HepG2 (cell line): ENCODE measurements at regions not wholly inside any gene's neighbourhood (a gene's known extent, or its start where the extent isn't known, plus 50 kb on each side); places are given as distances from the start of the nearest gene placed in this dataset.

Experiments
- BCL3 ChIP-seq: sonication (generic); formaldehyde crosslinking; IDR thresholded peaks from 2 replicates; pipeline ENCODE4 v1.5.1; 2020; ENCODE audit warnings: mild to moderate bottlenecking, missing genetic modification reagents, moderate library complexity
- CBX2 ChIP-seq, 2 experiments: fragments of 200-600 bp in 1 of 2; sonication (generic); formaldehyde crosslinking in 1 of 2; IDR thresholded peaks; 2 replicates each; pipeline versions ENCODE4 v1.7.0 to v1.8.1; 2018 to 2022; ENCODE audit warnings: low read depth in 2 of 2, low read length in 1 of 2, mild to moderate bottlenecking in 1 of 2, missing genetic modification reagents in 1 of 2
- MXD4 ChIP-seq: IDR thresholded peaks from 2 replicates; pipeline ENCODE4 v1.6.1; 2016; ENCODE audit warnings: mild to moderate bottlenecking, missing biosample characterization, missing genetic modification reagents
- SRSF1 ChIP-seq: fragments of 200-400 bp; formaldehyde crosslinking; optimal IDR thresholded peaks from 2 replicates; pipeline ENCODE3; 2017; ENCODE audit warnings: mild to moderate bottlenecking, low read depth, low read length, moderate library complexity
- TCF12 ChIP-seq, 2 experiments: fragments of 450-650 bp in 1 of 2; sonication (generic) in 1 of 2; formaldehyde crosslinking in 1 of 2; IDR thresholded peaks; 2 replicates each; pipeline versions ENCODE4 v1.6.1 to v1.8.0; 2017 to 2022; ENCODE audit warnings: antibody characterized with exemption in 1 of 2, mild to moderate bottlenecking in 1 of 2, missing genetic modification reagents in 1 of 2, moderate library complexity in 1 of 2
- TRAFD1 ChIP-seq: sonication (generic); formaldehyde crosslinking; IDR thresholded peaks from 2 replicates; pipeline ENCODE4 v1.5.1; 2020; ENCODE audit warnings: missing genetic modification reagents, mild to moderate bottlenecking, borderline replicate concordance
- ZNF24 ChIP-seq: fragments of 450-650 bp; IDR thresholded peaks from 2 replicates; pipeline ENCODE4 v1.6.1; 2017; ENCODE audit warnings: antibody characterized with exemption, mild to moderate bottlenecking
- ZNF251 ChIP-seq: sonication (generic); formaldehyde crosslinking; IDR thresholded peaks from 2 replicates; pipeline ENCODE4 v1.9.0; 2021; ENCODE audit warnings: mild to moderate bottlenecking, missing genetic modification reagents

DNA sequence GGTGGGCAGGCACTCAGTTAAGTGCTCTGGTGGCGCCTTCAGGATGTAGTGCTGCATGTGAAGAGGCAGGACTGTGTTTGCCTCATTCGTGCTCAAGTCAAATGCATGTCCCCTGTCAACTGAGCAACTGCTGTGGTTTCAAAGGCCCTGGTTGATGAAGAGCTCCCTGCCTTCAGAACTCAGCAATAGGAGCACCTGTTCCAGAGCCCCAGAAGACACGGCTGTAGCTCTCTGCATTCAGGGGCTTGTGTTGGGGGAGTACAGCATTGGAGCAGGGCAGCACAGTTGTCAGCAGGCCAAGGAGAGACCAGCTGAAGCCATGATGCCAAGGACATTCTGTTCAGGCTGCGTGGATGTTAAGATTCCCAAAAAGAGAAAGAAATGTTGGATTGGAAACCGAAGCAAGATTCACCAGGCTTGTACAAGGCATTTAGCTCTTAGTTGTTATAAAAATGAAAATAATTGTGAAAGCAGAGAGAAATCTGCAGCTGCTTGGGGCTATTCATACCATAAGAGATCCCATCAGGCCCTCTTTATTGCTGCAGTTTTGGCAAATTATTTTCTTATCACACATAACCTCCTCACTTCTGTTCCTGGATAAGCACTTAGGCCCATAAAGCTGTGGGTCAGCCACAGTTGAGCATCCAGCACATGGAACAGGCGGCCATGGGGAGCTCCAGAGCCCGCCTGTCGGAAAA lies 252.4 kb upstream of the ZNF521 start:
- no peak for TF ChIP-seq TCF12 (IDR thresholded peaks at IDR 0.05)
- no peak for TF ChIP-seq TCF12 (CRISPR knock-in tag; IDR thresholded peaks at IDR 0.05)
- TF ChIP-seq MXD4 (CRISPR knock-in tag) = no peak
- no peak for TF ChIP-seq BCL3
- no peak for TF ChIP-seq CBX2 (IDR thresholded peaks at IDR 0.05; ENCODE audit: low read depth, low read length)
- TF ChIP-seq CBX2 (CRISPR knock-in tag; IDR thresholded peaks at IDR 0.05; ENCODE audit: low read depth) = no peak
- TF ChIP-seq SRSF1 = no peak
- no peak for TF ChIP-seq TRAFD1 (CRISPR knock-in tag)
- no peak for TF ChIP-seq ZNF251 (CRISPR knock-in tag)
- TF ChIP-seq ZNF24 = no peak
